GM19328 (cell line): ENCODE measurements at regions not wholly inside any gene's neighbourhood (a gene's known extent, or its start where the extent isn't known, plus 50 kb on each side); places are given as distances from the start of the nearest gene placed in this dataset.
"Not testable (repeated sequence)": the region's sequence is repeated elsewhere in the genome, so short reads cannot be mapped to it uniquely, and the experiment has no call there.

Experiments
- ATAC-seq: cut with Tn5 transposase; IDR thresholded peaks from one replicate; pipeline ENCODE4 v1.9.1; 2021; ENCODE audit warnings: mild to moderate bottlenecking, moderate library complexity; ENCODE audit not compliant: unreplicated experiment

- no peak for ATAC-seq
These were observed 51.2 kb upstream of the MEX3C start for GRCh38 chr18:51248685-51249084.

GRCh38 chr18:51250006-51250405, 52.5 kb upstream of the MEX3C start:
- no peak for ATAC-seq

- ATAC-seq: no peak
These were observed 53.1 kb upstream of the MEX3C start for GRCh38 chr18:51250458-51251024.

DNA sequence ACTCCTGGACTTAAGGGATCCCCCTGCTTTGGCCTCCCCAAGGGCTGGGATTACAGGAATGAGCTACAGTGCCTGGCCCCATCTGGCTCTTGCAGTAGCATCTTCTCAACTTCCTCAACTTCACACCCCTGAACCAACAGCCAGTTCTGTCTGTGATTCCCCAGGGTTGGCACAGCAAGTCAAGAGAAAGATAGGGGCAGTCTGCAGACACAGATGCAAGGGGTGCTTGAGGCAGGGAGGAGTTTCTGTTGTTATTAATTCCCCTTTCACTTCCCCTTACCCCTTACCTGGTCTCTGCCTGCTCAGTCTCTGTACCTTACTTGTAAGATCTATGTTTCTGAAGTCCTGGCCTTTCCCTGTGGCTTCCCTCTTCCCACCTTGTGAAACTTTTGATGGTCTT, 54.1 kb upstream of the MEX3C start:
- peak; percentile 100 for ATAC-seq

DNA sequence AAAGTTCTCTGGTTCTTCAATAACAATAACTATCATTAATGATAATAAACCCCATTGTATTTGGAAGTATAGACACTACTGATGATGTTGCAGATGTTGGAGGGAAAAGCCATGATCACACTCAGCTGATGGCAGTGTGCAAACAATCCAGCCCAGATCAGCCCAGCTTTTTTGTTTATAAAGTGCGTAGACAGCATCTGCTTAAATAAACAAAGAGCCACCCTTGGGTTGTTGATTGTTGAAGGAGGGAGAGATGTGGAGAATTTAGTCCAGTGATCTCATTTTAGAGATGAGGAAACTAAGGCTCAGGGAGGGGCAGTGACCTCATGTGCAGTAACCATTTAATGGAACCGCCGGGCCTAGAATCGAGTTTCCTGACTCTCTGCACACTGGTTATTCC, 56.0 kb upstream of the MEX3C start:
- ATAC-seq: no peak

- ATAC-seq: no peak
These were observed 58.2 kb upstream of the MEX3C start for GRCh38 chr18:51255693-51256092.

DNA sequence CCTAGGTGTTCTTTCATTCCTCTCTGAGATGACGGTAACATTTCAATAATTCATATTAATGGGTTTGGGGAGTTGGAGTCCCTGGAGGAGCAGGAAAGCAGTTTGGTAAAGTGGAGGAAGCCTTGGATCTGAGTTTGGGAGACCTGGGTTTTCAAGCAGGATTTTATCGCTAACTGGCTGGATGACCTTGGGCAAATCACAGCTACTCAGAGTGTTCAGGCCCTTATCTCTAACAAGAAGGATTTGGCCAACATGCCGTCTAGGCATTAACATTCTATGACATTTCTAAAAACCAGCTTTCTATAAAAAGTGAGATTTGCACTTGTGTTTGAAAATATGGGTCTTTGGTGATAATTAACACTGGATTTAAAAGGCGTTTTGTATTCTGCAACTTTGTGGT, 59.7 kb upstream of the MEX3C start:
- no peak for ATAC-seq

DNA sequence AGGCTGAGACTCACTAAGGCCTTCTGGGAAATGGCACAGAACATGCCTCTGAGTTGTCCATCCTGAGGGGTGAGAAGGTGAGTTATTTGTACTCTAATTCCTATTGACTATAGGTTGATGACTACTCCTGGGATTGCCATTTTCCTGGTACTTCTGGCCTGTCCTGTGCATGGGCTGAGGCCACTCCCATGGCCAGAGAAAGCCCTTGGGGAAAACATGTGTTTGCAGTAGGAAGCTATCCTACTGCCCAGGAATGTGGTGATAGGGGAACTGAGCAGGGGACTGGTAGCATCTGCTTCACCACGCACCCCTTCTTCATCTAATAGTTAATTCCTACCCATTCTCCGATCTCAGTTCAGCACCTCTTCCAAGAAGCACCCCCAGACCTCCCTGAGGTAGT, 62.6 kb upstream of the MEX3C start:
- no peak for ATAC-seq

DNA sequence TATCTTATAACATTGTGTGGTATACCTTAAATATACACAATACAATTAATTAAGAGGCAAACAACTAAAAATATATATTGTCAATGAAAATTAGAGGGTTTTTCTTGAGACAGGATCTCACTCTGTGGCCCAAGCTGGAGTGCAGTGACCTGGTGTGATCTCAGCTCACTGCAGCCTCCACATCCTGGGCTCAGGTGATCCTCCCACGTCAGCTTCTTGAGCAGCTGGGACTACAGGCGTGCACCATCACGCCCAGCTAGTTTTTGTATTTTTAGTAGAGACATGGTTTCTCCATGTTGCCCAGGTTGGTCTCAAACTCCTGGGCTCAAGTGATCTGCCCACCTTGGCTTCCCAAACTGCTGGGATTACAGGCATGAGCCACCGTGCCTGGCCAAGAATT, 68.6 kb upstream of the MEX3C start:
- ATAC-seq: not testable (repeated sequence)

- no peak for ATAC-seq
These were observed 69.3 kb upstream of the MEX3C start for GRCh38 chr18:51266773-51267172.

DNA sequence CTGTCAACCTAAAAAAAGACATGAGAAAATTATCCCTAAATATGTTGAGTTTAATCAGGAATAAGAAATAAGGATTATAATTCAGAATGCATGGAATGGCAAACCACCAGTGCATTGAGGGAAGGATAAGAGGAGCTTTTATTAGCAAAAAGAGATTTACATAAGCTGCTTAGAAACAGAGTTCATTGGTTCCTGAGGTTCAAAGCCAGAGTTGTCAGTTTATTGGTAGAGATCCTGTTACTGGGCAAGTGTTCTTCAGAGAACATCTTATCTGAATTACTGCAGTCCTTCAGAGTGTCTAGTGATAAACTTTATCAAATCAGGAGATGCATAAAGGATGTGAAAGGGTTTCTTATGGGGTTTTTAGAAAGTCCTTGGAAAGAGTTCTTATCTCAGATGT, 76.0 kb upstream of the MEX3C start:
- no peak for ATAC-seq

- no peak for ATAC-seq
These were observed 78.4 kb upstream of the MEX3C start for GRCh38 chr18:51275712-51276476.

GRCh38 chr18:51278045-51278649, 80.7 kb upstream of the MEX3C start:
- ATAC-seq: no peak

DNA sequence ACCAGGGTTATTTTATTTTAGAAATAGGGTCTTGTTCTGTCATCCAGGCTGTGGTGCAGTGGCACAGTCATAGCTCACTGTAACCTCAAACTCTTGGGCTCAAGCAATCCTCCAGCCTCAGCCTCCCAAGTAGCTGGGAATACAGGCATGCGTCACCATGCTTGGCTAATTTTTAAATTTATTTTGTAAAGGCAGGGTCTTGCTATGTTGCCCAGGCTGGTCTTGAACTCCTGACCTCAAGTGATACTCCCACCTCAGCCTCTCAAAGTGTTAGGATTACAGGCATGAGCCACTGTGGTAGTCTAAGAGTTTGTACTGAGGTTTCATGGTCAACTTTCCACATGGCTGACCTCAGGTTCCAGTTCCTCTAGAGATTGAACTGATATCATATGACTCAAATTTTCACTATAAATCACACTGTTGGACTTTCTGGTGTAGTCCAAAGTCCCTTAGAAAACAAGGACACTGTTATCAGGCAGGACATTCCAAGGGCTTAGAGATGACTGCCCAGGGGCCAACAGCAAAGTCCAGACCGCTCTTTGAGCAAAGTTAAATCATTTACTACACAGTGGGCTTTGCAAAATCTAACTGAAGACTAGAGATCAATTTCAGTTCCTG, 82.0 kb upstream of the MEX3C start:
- no peak for ATAC-seq

DNA sequence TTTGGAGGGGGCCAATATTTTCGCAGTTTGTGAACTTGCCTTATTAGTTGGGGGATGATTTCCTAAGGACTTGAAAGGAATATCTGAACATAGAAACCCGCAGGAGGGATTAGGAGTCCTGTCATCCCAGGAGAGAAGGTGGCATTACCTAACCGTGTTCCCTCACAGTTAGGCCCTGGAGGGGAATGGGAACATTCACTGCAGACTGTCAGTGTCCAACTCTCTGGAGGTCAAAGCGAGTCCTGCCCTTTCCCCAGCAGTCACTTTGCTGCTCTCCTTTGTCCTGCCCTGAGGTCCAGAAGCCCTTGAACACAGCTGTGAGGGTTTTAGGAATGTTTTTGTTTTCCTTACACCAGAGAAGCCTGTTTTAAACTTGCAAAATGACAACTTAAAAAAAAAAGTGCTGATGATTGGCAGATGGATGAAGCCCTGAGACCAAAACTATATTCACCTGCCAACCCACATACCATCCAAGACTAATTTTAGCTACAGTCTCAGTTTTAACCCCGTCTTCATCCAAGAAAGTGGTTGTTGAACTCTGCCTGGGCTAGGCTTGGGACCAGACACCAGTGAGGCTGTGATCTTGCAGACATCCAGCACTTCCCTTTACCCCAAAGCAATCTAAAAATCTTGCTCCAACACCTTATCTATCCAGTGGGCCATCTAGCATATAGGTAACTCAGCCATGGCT, 90.5 kb upstream of the MEX3C start:
- no peak for ATAC-seq

- no peak for ATAC-seq
These were observed 91.1 kb upstream of the MEX3C start for GRCh38 chr18:51288582-51288981.

GRCh38 chr18:51290860-51291259, 93.4 kb upstream of the MEX3C start:
- ATAC-seq: no peak

GRCh38 chr18:51300912-51301311, 103.4 kb upstream of the MEX3C start:
- ATAC-seq: no peak

DNA sequence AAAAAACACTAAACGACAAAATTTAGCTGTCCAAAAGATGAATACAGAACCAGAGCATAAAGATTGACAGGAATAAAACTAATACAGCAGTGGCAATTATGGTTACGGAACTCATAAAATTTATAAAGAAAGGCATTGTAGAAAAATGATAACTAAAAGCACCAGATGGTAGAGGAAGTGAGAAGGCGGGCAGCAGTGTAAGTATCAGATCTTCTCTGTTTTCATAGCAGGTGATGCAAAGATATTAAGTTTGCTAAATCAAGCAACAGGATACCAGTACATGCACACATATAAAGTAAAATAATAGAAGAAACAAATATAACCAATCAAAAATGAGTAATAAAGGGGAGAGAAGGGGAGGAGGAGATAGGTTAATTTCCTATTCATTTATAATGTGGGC, 103.9 kb upstream of the MEX3C start:
- no peak for ATAC-seq

- no peak for ATAC-seq
These were observed 119.2 kb upstream of the MEX3C start for GRCh38 chr18:51316677-51317076.

- no peak for ATAC-seq
These were observed 124.2 kb upstream of the MEX3C start for GRCh38 chr18:51321696-51322095.
